Epithelial cell of proximal tubule (primary cell): ENCODE measurements at regions not wholly inside any gene's neighbourhood (a gene's known extent, or its start where the extent isn't known, plus 50 kb on each side); places are given as distances from the start of the nearest gene placed in this dataset.

Experiments
- DNase-seq: peaks from one replicate; pipeline ENCODE4 v3.0.0-alpha.2; 2011; ENCODE audit warnings: low read depth
- H3K4me3 ChIP-seq: 2 replicates; pipeline ENCODE4 v1.5.1; 2011; ENCODE audit warnings: low read depth, mild to moderate bottlenecking, low read length
- TF ChIP-seq, protein P1 (sequence below): conservative IDR thresholded peaks from 2 replicates; pipeline ENCODE4 v1.5.1; 2012; ENCODE audit warnings: low read depth, mild to moderate bottlenecking, low read length

DNA sequence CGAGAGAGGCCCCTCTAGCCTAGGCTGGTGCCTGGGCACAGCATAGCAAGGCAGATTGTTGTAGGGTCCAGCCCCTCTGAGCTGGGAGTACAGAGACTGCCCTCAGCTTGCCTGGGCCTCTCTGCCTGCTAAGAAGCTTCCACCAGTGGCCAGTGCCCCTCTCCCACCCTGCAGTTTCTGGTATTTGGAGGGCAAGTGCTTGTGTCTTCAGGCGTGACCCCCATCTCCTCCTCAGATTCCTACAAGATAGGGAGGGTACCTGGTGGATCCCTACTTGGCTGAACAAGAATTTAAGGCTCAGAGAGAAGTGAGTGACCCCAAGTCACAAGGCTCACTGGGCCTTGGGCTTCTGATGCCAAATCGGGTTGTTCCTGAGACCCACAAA, 152.7 kb downstream of the URI1 start:
- TF ChIP-seq, protein P1, sequence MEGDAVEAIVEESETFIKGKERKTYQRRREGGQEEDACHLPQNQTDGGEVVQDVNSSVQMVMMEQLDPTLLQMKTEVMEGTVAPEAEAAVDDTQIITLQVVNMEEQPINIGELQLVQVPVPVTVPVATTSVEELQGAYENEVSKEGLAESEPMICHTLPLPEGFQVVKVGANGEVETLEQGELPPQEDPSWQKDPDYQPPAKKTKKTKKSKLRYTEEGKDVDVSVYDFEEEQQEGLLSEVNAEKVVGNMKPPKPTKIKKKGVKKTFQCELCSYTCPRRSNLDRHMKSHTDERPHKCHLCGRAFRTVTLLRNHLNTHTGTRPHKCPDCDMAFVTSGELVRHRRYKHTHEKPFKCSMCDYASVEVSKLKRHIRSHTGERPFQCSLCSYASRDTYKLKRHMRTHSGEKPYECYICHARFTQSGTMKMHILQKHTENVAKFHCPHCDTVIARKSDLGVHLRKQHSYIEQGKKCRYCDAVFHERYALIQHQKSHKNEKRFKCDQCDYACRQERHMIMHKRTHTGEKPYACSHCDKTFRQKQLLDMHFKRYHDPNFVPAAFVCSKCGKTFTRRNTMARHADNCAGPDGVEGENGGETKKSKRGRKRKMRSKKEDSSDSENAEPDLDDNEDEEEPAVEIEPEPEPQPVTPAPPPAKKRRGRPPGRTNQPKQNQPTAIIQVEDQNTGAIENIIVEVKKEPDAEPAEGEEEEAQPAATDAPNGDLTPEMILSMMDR = no peak
- no peak overlapping the region for H3K4me3 ChIP-seq
- DNase-seq = no peak

DNA sequence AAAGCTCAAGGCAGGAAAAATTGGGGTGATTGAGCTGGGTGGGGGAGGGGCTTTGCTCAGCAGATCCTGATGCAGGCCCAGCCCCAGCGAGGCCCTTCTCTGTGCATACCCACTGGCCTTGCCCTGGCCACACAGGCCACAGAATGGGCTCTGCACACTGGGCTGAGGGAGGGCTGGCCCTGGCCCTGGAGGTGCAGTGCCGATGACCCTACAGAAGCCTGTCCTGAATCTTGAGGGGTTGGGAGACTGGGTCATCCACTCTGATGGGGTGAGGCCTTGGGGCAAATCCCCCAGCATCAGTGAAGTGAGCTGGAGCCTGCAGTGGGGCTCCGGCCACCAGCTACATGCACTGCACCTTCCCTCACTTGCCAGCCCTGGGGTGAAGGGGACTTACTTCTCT, 153.1 kb downstream of the URI1 start:
- DNase-seq = no peak
- no peak overlapping the region for H3K4me3 ChIP-seq
- TF ChIP-seq, protein P1 = no peak

DNA sequence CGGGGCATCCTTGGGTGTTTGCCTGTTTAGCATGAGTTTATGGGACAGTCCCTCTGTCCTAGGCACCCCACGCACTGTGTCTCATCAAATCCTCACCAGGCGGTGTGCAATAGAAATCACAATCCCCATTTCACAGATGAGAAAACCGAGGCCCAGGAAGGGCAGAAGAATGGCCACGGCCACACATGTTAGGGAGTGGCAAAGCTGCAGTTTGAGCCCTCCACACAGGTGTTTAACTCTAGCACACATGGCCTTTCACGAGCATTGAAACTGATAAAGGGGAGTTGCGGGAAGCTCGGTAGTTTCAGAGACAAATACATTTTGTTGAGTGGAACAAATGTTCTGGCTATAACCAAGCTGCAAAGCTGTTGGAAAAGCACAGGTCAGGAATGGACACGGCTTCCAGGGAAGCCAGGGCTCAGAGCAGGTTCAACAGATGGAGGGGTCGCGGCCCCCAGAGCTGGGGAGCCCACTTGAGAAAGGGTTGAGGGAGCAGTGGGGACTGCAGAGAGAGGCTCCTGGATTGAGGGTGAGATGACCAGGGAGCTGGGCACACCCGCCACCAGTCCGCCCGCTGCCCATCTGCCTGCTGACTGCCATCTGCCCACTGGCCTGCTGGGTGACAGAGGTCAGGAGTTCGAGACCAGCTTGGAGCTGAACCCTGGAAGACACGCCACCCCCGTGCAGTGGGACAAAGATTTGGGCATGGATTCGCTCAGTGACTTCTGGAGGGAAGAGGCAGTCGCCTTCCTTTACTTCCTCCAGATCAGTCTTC, 154.7 kb downstream of the URI1 start:
- no peak overlapping the region for H3K4me3 ChIP-seq
- TF ChIP-seq, protein P1 = no peak
- no peak for DNase-seq

DNA sequence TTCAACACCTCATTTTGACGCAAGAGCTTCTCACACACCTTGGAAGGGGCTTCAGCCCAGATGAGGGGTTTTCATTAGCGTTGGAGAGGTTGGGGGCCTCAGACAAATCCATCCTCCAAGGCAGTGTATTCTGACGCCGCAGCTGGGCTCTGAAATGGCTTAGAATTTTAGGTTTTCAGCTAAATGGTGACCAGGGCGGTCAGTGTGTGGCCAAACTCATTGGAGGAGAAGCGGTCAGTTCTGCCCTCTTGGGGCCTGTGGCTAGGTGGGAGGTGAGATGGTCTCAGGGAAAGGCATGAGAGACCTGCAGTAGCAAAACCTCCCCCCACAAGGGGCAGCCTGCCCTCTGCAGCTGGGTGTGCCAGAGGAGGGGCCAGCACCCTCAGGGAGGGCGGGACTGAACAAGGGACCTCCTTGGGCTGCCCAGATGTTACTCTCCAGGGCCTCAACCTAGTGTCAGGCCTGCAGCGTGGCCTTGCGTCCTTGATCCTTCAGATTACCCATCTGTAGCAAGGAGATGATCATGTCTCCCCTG, 155.8 kb downstream of the URI1 start:
- DNase-seq = no peak
- TF ChIP-seq, protein P1 = no peak
- no peak overlapping the region for H3K4me3 ChIP-seq

DNA sequence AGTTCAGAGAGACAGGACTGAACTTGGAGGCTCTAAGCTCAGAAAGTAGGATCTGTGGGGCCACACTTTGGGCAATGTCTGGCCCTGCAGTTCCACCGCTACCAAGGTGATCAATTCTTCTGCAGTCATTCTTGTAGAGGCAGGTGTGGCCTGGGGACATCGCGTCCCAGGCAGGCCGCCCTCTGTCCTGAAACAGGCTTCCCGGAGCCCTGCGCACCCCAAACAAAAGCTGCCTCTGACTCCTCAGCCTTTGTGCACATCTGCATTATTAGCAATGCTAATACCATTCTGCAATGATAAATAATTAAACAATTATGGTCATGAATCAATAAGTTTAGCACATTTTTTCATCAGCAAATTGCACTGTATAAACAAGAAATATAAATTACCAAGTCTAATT, 160.2 kb downstream of the URI1 start:
- TF ChIP-seq, protein P1 = no peak
- no peak for DNase-seq
- no peak overlapping the region for H3K4me3 ChIP-seq

DNA sequence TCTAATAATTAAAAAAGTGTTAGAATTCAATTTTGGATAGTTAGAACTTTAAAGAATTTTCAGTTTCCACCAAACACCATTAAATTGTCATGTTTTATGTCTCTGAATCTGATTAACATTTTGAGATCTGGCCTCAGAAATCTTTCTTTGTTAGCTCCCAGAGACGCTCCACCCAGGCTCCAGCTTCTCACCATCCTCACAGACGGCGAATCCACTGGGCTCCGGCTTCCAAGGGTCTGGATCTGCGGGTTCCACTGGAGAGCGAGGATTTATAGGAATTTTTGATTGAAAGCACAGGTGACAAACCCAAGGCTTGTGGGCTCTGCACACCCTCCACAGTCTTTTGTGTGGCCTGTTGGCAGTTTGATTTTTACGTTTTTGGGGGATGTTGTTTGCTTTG, 160.6 kb downstream of the URI1 start:
- DNase-seq = no peak
- TF ChIP-seq, protein P1 = no peak
- H3K4me3 ChIP-seq = no peak overlapping the region

DNA sequence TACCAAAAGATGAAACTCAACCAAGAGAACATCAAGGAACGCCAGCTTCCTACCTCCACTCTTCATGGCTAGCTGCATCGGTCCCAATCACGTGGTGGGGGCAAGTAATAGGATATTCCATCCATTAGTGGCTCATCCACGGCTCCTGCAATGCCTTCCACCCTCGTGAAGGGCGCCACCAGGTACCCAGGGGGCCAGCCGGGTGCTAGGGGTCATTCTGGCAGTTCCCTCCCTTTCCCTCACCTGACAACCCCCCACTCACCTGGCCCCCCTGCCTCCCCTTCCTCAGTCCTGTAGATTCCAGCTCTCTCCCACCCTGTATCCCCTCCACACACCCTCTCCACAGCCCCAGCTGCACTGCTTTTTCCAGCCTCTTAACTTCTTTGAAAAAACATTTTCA, 161.9 kb downstream of the URI1 start:
- no peak overlapping the region for H3K4me3 ChIP-seq
- no peak for DNase-seq
- TF ChIP-seq, protein P1 = no peak
